ENCODE measurements at regions not wholly inside any gene's neighbourhood (a gene's known extent, or its start where the extent isn't known, plus 50 kb on each side); places are given as distances from the start of the nearest gene placed in this dataset.

DNA sequence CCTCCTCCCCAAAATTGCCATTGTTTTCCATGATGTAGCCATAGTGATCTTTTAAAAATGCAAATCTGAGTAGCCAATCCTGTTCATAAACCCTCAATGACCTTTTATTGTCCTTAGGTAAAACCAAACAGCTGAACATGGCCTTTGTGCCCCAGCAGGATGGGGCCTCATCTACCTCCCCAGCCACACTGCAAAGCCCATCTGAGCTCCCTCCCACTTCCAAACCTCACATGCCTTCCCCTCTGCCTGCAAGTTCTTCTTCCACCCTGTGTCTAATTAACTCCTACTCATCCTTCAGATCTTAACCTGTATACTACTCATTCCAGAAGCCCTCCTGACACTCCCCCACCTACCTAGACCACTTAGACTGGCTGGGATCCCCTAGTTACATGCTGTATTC is 178.8 kb upstream of the NPVF start:
- no peak for DNase-seq (ENCODE audit: low read depth)
- TF ChIP-seq, protein P1, sequence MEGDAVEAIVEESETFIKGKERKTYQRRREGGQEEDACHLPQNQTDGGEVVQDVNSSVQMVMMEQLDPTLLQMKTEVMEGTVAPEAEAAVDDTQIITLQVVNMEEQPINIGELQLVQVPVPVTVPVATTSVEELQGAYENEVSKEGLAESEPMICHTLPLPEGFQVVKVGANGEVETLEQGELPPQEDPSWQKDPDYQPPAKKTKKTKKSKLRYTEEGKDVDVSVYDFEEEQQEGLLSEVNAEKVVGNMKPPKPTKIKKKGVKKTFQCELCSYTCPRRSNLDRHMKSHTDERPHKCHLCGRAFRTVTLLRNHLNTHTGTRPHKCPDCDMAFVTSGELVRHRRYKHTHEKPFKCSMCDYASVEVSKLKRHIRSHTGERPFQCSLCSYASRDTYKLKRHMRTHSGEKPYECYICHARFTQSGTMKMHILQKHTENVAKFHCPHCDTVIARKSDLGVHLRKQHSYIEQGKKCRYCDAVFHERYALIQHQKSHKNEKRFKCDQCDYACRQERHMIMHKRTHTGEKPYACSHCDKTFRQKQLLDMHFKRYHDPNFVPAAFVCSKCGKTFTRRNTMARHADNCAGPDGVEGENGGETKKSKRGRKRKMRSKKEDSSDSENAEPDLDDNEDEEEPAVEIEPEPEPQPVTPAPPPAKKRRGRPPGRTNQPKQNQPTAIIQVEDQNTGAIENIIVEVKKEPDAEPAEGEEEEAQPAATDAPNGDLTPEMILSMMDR (conservative IDR thresholded peaks at IDR 0.05; ENCODE audit: control insufficient read depth, insufficient read depth, low read depth, low read length): no peak
- H3K4me3 ChIP-seq (ENCODE audit: control insufficient read depth, low read depth, low read length): no peak overlapping the region

DNA sequence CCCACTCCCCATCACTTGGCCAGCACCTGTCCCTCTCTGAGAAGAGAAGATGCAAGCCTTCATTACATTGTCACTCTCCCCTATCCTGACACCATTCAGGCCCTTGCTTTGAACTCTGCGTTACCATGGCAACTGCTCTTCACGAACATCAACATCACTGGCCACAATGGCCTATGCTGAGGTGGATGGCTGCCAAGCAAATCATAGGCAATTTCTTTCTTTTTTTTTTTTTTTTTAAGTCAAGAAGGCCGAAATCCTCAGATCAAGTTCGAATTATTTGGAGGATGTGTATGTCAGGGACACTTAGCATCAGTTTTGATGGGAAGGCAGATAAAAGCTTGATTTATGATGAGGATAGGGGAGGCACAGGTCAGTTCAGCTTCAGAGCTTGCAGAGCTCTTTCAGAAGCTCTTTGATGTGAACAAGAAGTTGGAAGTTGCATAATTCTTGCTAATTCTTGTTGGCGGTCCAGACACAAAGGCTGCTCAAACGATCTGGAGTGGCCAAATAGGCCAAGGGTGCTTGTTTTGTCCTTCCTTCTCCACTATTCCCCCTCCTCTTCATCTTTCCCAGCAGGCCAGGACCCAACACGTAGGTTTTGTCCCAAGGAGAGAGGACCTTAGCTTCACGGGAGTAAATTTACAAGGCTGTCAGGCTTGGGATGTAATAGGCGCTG is 179.9 kb upstream of the NPVF start:
- H3K4me3 ChIP-seq (ENCODE audit: control insufficient read depth, low read depth, low read length): no peak overlapping the region
- TF ChIP-seq, protein P1 (conservative IDR thresholded peaks at IDR 0.05; ENCODE audit: control insufficient read depth, insufficient read depth, low read depth, low read length): no peak
- no peak for DNase-seq (ENCODE audit: low read depth)

DNA sequence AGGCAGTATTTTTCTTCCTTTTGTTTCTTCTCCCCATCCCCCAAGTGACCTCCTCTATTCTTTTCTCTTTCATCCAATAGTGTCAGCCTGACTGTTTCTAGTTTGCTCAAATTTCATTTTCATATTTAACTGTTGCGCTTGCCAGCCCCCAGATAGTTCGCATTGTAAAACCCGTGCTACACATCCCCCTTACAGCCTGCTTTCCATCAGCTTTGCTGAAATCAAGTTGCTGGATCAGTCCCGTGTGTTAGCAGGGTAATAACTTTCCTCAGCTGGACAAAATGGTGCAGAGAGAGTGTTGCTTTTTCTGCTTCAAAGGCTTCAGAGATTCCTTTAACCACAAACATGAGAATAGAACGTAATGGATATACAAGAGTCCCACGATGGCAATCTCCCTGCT is 180.6 kb upstream of the NPVF start:
- no peak for DNase-seq (ENCODE audit: low read depth)
- TF ChIP-seq, protein P1 (conservative IDR thresholded peaks at IDR 0.05; ENCODE audit: control insufficient read depth, insufficient read depth, low read depth, low read length): no peak
- H3K4me3 ChIP-seq (ENCODE audit: control insufficient read depth, low read depth, low read length): no peak overlapping the region

DNA sequence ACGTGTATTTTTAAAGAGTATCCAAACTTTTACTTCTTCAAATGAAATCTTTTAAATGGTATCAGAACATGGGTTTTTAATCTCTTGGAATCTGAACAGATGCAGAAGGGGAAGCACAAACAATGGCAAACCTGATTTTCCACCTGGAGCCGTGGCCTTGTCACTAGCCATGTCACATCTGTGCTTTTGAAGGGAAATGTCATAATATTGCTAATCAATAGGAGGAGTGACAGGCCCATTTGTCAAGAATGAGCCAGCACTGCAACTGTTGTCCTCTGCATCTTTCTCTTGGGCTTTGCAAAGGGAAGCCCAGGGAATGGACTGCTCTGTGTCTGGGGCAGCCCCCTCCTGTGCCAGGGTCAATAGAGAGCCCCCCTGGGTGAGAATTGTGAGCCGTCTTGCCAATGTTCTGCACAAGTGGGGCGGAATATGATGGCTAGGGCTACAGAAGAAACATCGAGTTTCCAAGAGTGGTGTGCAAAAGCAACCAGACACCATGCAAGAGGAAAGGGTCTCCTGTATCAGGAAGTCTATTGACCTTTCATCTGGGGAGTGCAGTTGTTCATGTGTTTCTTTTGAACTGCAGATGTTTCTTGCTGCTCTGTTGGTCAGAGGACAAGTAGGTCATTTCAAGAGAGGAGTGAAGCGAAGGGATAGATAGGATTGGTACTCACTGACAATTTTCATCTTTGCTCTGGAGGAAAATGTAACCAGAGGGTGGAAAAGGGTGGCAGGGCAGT is 181.8 kb upstream of the NPVF start:
- TF ChIP-seq, protein P1 (conservative IDR thresholded peaks at IDR 0.05; ENCODE audit: control insufficient read depth, insufficient read depth, low read depth, low read length): no peak
- DNase-seq (ENCODE audit: low read depth): no peak
- no peak overlapping the region for H3K4me3 ChIP-seq (ENCODE audit: control insufficient read depth, low read depth, low read length)

DNA sequence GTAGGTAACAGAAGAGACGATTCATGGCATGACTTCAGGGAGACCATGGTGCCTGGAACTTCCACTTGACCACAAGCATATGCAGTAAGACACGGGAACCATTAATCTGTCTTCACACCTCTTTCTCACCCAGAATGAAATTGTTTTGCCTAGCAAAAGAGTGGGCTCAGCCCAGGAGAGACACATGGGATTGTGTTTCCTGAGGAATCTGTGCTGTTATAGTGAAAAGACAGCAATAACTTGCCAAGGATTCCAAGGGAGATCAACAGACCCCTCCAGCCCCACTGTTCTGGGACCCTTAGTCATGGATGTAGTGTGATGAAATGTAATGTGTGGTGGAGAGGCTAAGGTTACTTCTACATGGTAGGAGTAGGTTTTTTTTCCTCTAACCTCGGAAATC is 192.5 kb upstream of the NPVF start:
- TF ChIP-seq, protein P1 (conservative IDR thresholded peaks at IDR 0.05; ENCODE audit: control insufficient read depth, insufficient read depth, low read depth, low read length): no peak
- no peak overlapping the region for H3K4me3 ChIP-seq (ENCODE audit: control insufficient read depth, low read depth, low read length)
- no peak for DNase-seq (ENCODE audit: low read depth)

DNA sequence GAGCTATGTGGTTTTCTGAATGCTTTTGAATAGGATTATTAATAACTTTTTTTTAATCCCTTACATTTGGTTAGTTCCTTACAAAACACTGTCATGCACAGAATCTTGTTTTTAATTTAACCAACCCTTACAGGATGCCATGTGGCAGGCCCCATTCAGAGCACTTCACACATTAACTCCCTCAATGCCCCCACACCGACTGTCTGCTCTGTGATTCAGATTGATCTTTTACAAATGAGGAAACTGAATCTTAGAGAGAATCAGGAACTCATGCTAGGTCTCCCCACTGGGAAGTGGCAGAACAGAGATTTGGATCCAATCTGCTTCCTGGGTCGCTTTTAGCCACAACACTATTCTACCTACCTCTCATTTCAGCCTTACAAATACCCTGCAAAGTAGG is 195.8 kb upstream of the NPVF start:
- H3K4me3 ChIP-seq (ENCODE audit: control insufficient read depth, low read depth, low read length): no peak overlapping the region
- TF ChIP-seq, protein P1 (conservative IDR thresholded peaks at IDR 0.05; ENCODE audit: control insufficient read depth, insufficient read depth, low read depth, low read length): no peak
- DNase-seq (ENCODE audit: low read depth): no peak
